Osteocyte (in vitro differentiated cells): ENCODE measurements at regions not wholly inside any gene's neighbourhood (a gene's known extent, or its start where the extent isn't known, plus 50 kb on each side); places are given as distances from the start of the nearest gene placed in this dataset.

Experiments used
- DNase-seq: peaks from one replicate; pipeline ENCODE4 v3.0.0; 2021; ENCODE audit warnings: mixed read lengths; ENCODE audit not compliant: unreplicated experiment; ENCODE audit errors: extremely low spot score
- H3K27ac Mint-ChIP-seq: one replicate; pipeline ENCODE4 v1.8.0; 2021; ENCODE audit warnings: mild to moderate bottlenecking, mixed read lengths; ENCODE audit not compliant: unreplicated experiment
- H3K27me3 Mint-ChIP-seq: one replicate; pipeline ENCODE4 v1.8.0; 2021; ENCODE audit warnings: mixed read lengths; ENCODE audit not compliant: unreplicated experiment
- H3K36me3 Mint-ChIP-seq: one replicate; pipeline ENCODE4 v1.8.0; 2021; ENCODE audit warnings: mixed read lengths; ENCODE audit not compliant: unreplicated experiment
- H3K4me1 Mint-ChIP-seq: one replicate; pipeline ENCODE4 v1.8.0; 2021; ENCODE audit warnings: mixed read lengths; ENCODE audit not compliant: unreplicated experiment
- H3K4me3 Mint-ChIP-seq: one replicate; pipeline ENCODE4 v1.8.0; 2021; ENCODE audit warnings: mild to moderate bottlenecking, moderate library complexity, mixed read lengths; ENCODE audit not compliant: unreplicated experiment
- H3K9me3 Mint-ChIP-seq: one replicate; pipeline ENCODE4 v1.8.0; 2021; ENCODE audit warnings: mixed read lengths; ENCODE audit not compliant: unreplicated experiment
- TF ChIP-seq, protein P1 (sequence below): fragments of 200-600 bp; sonication (generic); IDR thresholded peaks from 2 replicates; pipeline ENCODE4 v1.5.0; 2021; ENCODE audit warnings: antibody characterized with exemption, mild to moderate bottlenecking, moderate library complexity

- H3K27me3 Mint-ChIP-seq = no peaks in the 10 kb centered on the region
- H3K4me3 Mint-ChIP-seq = no peak overlapping the region
Observed at GRCh38 chr5:86075139-86075538, 542.6 kb upstream of the COX7C start.

DNA sequence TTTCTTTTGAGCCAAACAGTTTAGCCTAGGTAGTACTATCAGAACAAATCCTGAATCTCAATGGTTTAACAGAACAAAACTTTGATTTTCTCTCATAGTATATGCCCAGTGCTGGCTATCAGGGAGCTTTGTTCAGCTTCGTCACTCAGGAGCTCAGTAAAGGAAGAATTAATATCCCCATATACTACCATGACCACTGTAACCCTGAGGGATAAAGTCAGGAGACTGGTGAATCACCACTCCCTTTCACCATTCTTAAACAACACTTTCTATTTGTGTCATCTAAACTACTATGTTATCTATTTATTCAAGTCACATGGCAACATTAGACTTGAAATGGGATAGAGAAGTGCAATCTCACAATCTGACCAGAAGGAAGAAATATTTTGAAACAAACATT, 522.6 kb upstream of the COX7C start:
- DNase-seq = no peak
- Mint-ChIP-seq H3K36me3 (no peaks in the 10 kb centered on the region), H3K27me3 (peaks cover 18% of the 10 kb centered on the region), H3K4me3 (no peak overlapping the region), H3K4me1 (no peaks in the 10 kb centered on the region), H3K9me3 (no peaks in the 10 kb centered on the region), H3K27ac (no peak overlapping the region)
- TF ChIP-seq, protein P1, sequence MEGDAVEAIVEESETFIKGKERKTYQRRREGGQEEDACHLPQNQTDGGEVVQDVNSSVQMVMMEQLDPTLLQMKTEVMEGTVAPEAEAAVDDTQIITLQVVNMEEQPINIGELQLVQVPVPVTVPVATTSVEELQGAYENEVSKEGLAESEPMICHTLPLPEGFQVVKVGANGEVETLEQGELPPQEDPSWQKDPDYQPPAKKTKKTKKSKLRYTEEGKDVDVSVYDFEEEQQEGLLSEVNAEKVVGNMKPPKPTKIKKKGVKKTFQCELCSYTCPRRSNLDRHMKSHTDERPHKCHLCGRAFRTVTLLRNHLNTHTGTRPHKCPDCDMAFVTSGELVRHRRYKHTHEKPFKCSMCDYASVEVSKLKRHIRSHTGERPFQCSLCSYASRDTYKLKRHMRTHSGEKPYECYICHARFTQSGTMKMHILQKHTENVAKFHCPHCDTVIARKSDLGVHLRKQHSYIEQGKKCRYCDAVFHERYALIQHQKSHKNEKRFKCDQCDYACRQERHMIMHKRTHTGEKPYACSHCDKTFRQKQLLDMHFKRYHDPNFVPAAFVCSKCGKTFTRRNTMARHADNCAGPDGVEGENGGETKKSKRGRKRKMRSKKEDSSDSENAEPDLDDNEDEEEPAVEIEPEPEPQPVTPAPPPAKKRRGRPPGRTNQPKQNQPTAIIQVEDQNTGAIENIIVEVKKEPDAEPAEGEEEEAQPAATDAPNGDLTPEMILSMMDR = no peak

More at GRCh38 chr5:86075139-86075538, 542.6 kb upstream of the COX7C start:
- Mint-ChIP-seq H3K4me1 (no peaks in the 10 kb centered on the region), H3K9me3 (no peaks in the 10 kb centered on the region), H3K27ac (no peak overlapping the region), H3K36me3 (no peaks in the 10 kb centered on the region)
- TF ChIP-seq, protein P1 = no peak
- no peak for DNase-seq

DNA sequence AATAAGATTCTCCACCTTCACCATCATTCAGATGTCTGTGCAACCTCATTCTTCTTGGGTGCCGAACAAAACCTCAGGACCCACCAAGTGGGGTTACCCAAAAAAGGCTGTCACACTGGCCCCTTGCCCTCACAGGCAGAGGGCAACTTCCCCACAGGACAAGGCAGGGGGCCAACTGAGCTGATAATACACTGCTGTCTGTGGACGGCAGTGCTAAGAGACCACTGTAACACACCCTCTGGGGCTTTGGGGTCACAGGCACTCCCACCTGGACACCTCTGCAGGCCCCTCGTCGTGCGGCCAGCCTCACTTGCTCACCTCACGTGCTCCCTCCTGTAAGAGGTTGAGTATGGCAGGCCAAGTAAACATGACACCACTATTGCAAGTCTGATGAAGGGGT, 515.8 kb upstream of the COX7C start:
- H3K9me3 Mint-ChIP-seq = no peaks in the 10 kb centered on the region
- no peak overlapping the region for H3K4me3 Mint-ChIP-seq
- H3K36me3 Mint-ChIP-seq = no peaks in the 10 kb centered on the region
- peaks cover 9% of the 10 kb centered on the region for H3K27me3 Mint-ChIP-seq
- TF ChIP-seq, protein P1 = no peak
- H3K27ac Mint-ChIP-seq = no peak overlapping the region
- DNase-seq = no peak
- no peaks in the 10 kb centered on the region for H3K4me1 Mint-ChIP-seq

DNA sequence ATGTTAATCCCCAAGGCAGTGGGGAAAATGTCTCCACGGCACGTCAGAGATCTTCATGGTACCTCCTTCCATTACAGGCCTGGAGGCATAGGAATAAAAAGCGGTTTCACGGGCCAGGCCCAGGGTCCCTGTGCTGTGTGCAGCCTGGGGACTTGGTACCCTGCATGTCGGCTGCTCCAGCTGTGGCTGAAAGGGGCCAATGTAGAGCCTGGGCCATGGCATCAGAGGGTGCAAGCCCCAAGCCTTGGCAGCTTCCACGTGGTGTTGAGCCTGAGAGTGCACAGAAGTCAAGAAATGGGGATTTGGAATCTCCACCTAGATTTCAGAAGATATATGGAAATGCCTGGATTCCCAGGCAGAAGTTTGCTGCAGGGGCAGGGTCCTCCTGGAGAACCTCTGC, 508.9 kb upstream of the COX7C start:
- Mint-ChIP-seq H3K27me3 (peaks cover 5% of the 10 kb centered on the region), H3K4me3 (no peak overlapping the region), H3K36me3 (no peaks in the 10 kb centered on the region), H3K4me1 (no peaks in the 10 kb centered on the region), H3K9me3 (no peaks in the 10 kb centered on the region), H3K27ac (no peak overlapping the region)
- no peak for DNase-seq
- TF ChIP-seq, protein P1 = no peak

DNA sequence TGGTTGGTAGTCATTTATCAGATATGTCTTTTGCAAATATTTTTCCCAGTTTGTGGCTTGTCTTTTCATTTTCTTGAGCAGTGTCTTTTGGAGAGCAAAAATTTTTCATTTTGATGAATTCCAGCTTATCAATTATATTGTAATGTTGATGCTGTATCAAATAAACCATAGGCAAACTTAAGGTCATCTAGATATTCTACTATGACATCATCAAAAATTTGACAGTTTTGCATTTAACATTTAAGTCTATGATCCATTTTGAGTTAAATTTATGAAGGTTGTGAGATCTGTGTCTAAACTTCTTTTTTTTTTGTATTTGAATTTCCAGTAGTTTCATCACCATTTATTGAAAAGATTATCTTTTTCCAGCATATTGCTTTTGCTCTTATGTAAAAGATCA, 505.5 kb upstream of the COX7C start:
- H3K36me3 Mint-ChIP-seq = no peaks in the 10 kb centered on the region
- TF ChIP-seq, protein P1 = no peak
- H3K9me3 Mint-ChIP-seq = no peaks in the 10 kb centered on the region
- no peak overlapping the region for H3K4me3 Mint-ChIP-seq
- H3K27me3 Mint-ChIP-seq = peaks cover 5% of the 10 kb centered on the region
- no peak for DNase-seq
- H3K4me1 Mint-ChIP-seq = no peaks in the 10 kb centered on the region
- no peak overlapping the region for H3K27ac Mint-ChIP-seq
